GM12892 (cell line): ENCODE measurements at regions not wholly inside any gene's neighbourhood (a gene's known extent, or its start where the extent isn't known, plus 50 kb on each side); places are given as distances from the start of the nearest gene placed in this dataset.

Experiments used
- POLR2A ChIP-seq: IDR thresholded peaks from 2 replicates; pipeline ENCODE4 v1.6.1; 2011; ENCODE audit warnings: low read depth, low read length, control low read depth
- POLR2AphosphoS5 ChIP-seq: IDR thresholded peaks from 2 replicates; pipeline ENCODE4 v1.6.1; 2011; ENCODE audit warnings: low read depth, low read length, control low read depth

DNA sequence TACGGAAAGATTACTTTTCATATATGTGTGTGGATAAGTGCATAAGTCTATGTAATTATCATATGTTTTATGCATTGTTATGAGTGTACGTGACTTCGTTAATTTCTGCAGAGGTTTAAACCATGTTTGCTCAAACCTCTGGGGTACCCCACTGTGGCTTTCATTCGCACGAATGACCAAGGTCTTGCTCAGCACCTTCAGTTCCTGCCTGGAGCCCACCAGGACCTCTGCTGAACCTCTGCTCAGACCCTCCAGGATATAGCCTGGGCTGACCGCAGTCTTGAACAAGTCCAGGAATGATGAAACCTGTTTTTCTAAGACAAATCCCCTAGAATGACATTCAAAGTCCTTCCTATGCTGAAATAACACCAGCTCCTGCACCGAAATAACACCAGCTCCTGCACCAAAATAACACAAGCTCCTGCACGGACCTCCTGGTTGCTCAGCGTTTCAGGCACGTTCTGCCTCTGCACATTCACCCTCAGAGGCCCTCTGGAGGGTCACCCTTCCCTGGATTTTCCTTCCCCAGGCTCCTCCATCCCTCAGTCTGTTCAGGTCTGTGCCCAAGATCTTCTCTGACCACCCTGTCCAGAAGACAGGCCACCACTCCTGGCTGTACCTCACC lies 99.7 kb upstream of the BOD1 start:
- TF ChIP-seq POLR2A = no peak
- TF ChIP-seq POLR2AphosphoS5 = no peak
